Keratinocyte (primary cell): ENCODE measurements at regions not wholly inside any gene's neighbourhood (a gene's known extent, or its start where the extent isn't known, plus 50 kb on each side); places are given as distances from the start of the nearest gene placed in this dataset.

Experiments
- DNase-seq: peaks from one replicate; pipeline ENCODE4 v3.0.0-alpha.2; 2011; ENCODE audit warnings: low read depth, missing footprints, low spot score
- FAIRE-seq: peaks from 2 replicates; lab custom pipeline; 2011; peaks lifted over from hg19 to GRCh38; lab: Jason Lieb, UNC
- H2AFZ ChIP-seq: 2 replicates; pipeline ENCODE4 v1.6.0; 2012; ENCODE audit warnings: low read length, control low read depth, inconsistent platforms; ENCODE audit not compliant: control insufficient read depth
- H3K27ac ChIP-seq: 2 replicates; pipeline ENCODE4 v1.5.1; 2011; ENCODE audit warnings: low read length; ENCODE audit not compliant: control insufficient read depth, insufficient read depth
- H3K27me3 ChIP-seq: 3 replicates; pipeline ENCODE4 v1.6.0; 2011; ENCODE audit warnings: low read length; ENCODE audit not compliant: control insufficient read depth, insufficient read depth; ENCODE audit errors: extremely low read depth
- H3K36me3 ChIP-seq, 2 experiments: 2 replicates in 1 of 2; 3 replicates in 1 of 2; pipeline ENCODE4 v1.5.1; 2011; ENCODE audit warnings: low read length in 2 of 2, mild to moderate bottlenecking in 1 of 2; ENCODE audit not compliant: control insufficient read depth in 2 of 2, insufficient read depth in 2 of 2; ENCODE audit errors: extremely low read depth in 1 of 2
- H3K4me1 ChIP-seq: 3 replicates; pipeline ENCODE4 v1.5.1; 2011; ENCODE audit warnings: low read length; ENCODE audit not compliant: control insufficient read depth, insufficient read depth; ENCODE audit errors: extremely low read depth
- H3K4me2 ChIP-seq: 3 replicates; pipeline ENCODE4 v1.6.0; 2011; ENCODE audit warnings: low read depth, low read length; ENCODE audit not compliant: control insufficient read depth, insufficient read depth; ENCODE audit errors: extremely low read depth
- H3K4me3 ChIP-seq, 3 experiments: fragments of 200-600 bp in 1 of 3; sonication (generic) in 1 of 3; 2 replicates in 2 of 3; 3 replicates in 1 of 3; pipeline ENCODE4 v1.5.1; 2011 to 2016; ENCODE audit warnings: low read length in 3 of 3, mild to moderate bottlenecking in 3 of 3, control low read depth in 2 of 3, inconsistent platforms in 1 of 3, low read depth in 1 of 3, mixed read lengths in 1 of 3, mixed run types in 1 of 3, moderate library complexity in 1 of 3; ENCODE audit not compliant: control insufficient read depth in 2 of 3, insufficient read depth in 2 of 3; ENCODE audit errors: extremely low read depth in 1 of 3
- H3K79me2 ChIP-seq: 2 replicates; pipeline ENCODE4 v1.6.0; 2012; ENCODE audit warnings: low read length; ENCODE audit not compliant: control insufficient read depth, insufficient read depth
- H3K9ac ChIP-seq: 3 replicates; pipeline ENCODE4 v1.6.0; 2011; ENCODE audit warnings: low read length; ENCODE audit not compliant: control insufficient read depth, insufficient read depth; ENCODE audit errors: extremely low read depth
- H3K9me1 ChIP-seq: 3 replicates; pipeline ENCODE4 v1.6.0; 2011; ENCODE audit warnings: low read length; ENCODE audit not compliant: control insufficient read depth, insufficient read depth; ENCODE audit errors: extremely low read depth
- H3K9me3 ChIP-seq: 2 replicates; pipeline ENCODE4 v1.5.1; 2012; ENCODE audit warnings: low read depth, low read length; ENCODE audit not compliant: control insufficient read depth
- H4K20me1 ChIP-seq: 3 replicates; pipeline ENCODE4 v1.6.0; 2011; ENCODE audit warnings: low read length; ENCODE audit not compliant: control insufficient read depth, insufficient read depth; ENCODE audit errors: extremely low read depth
- EZH2 ChIP-seq: IDR thresholded peaks from one replicate; pipeline ENCODE4 v1.6.1; 2012; ENCODE audit warnings: inconsistent platforms, mild to moderate bottlenecking, low read length, moderate library complexity
- dilution Hi-C: fragments of 300-500 bp; cut with MboI; formaldehyde crosslinking; loops from one replicate; pipeline ENCODE4 v1.7.0; 2020; ENCODE audit warnings: low sequenced_read_pairs; ENCODE audit not compliant: extremely low pct_ligation_motif_present
- TF ChIP-seq, protein P1 (sequence below), 3 experiments: IDR thresholded peaks in 1 of 3; conservative IDR thresholded peaks in 1 of 3; optimal IDR thresholded peaks in 1 of 3; 2 replicates in 2 of 3; 3 replicates in 1 of 3; pipeline versions ENCODE3 to v1.5.1; 2011; ENCODE audit warnings: low read length in 3 of 3, mild to moderate bottlenecking in 3 of 3, moderate library complexity in 2 of 3, control low read depth in 1 of 3, inconsistent platforms in 1 of 3; ENCODE audit not compliant: insufficient read depth in 2 of 3; ENCODE audit errors: extremely low read depth in 1 of 3

DNA sequence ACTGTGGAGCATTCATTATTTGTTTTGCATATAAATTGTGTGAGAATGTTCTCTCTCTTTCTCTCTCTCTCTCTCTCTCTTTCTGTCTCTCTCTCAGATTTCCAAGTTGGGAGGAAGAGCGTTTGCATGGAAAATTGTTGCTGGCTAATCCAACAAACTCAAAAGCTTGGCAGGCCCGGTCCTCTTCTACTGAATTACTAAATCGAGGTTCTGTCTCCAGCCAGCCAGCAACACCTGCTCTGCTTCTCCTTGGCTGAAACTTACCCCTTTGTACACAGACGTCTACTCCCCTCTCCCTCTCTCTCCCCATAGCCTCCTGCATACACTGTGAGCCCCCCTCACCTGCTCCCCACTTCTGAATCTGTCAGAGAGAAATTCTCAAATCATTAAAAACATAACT is 996.4 kb upstream of the AUTS2 start:
- Histone ChIP-seq H2AFZ (no peak overlapping the region), H3K4me1 (no peaks in the 10 kb centered on the region), H3K27ac (no peak overlapping the region), H3K27me3 (no peaks in the 10 kb centered on the region), H3K9ac (no peak overlapping the region), H3K4me2 (no peak overlapping the region), H3K79me2 (no peaks in the 10 kb centered on the region), H3K9me1 (no peaks in the 10 kb centered on the region), H3K36me3 (no peaks in the 10 kb centered on the region), H4K20me1 (no peaks in the 10 kb centered on the region), H3K4me3 (no peak overlapping the region), H3K9me3 (no peaks in the 10 kb centered on the region)
- no peak for DNase-seq
- TF ChIP-seq, protein P1, sequence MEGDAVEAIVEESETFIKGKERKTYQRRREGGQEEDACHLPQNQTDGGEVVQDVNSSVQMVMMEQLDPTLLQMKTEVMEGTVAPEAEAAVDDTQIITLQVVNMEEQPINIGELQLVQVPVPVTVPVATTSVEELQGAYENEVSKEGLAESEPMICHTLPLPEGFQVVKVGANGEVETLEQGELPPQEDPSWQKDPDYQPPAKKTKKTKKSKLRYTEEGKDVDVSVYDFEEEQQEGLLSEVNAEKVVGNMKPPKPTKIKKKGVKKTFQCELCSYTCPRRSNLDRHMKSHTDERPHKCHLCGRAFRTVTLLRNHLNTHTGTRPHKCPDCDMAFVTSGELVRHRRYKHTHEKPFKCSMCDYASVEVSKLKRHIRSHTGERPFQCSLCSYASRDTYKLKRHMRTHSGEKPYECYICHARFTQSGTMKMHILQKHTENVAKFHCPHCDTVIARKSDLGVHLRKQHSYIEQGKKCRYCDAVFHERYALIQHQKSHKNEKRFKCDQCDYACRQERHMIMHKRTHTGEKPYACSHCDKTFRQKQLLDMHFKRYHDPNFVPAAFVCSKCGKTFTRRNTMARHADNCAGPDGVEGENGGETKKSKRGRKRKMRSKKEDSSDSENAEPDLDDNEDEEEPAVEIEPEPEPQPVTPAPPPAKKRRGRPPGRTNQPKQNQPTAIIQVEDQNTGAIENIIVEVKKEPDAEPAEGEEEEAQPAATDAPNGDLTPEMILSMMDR (optimal IDR thresholded peaks at IDR 0.05 in 1 of 3, IDR thresholded peaks at IDR 0.05 in 1 of 3, conservative IDR thresholded peaks at IDR 0.05 in 1 of 3; ENCODE audit: extremely low read depth in 1 of 3, insufficient read depth in 2 of 3, low read length in 3 of 3), result no peak
- TF ChIP-seq EZH2, result no peak
- dilution Hi-C loops, result no loop called here
- FAIRE-seq, result no peak

DNA sequence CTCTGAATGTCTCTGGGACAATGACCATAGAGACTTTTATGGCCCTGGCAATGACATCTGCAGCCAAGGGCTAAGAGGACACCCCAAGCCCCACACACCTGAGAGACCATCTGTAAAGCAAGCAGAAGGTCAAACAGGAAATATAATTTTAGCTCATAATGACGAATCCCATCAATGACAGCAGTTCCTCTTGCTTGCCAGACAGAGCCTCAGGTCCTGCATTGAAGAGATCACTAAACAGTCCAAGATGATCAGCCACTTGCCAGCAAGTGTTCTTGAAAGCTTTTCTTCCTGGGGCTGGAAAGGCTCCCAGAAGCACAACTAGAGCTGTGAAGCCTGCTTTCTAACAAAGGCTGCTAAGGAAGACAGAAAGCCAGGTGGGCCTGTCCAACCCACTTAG is 993.7 kb upstream of the AUTS2 start:
- H3K9me1 ChIP-seq, result no peaks in the 10 kb centered on the region
- no peak overlapping the region for H3K4me2 ChIP-seq
- no peak overlapping the region for H2AFZ ChIP-seq
- FAIRE-seq (no peak), DNase-seq (no peak)
- H3K36me3 ChIP-seq, result no peaks in the 10 kb centered on the region
- H3K9me3 ChIP-seq, result no peaks in the 10 kb centered on the region
- H3K27ac ChIP-seq, result no peak overlapping the region
- H3K4me1 ChIP-seq, result no peaks in the 10 kb centered on the region
- no peak overlapping the region for H3K9ac ChIP-seq
- TF ChIP-seq EZH2, result no peak
- TF ChIP-seq, protein P1 (optimal IDR thresholded peaks at IDR 0.05 in 1 of 3, IDR thresholded peaks at IDR 0.05 in 1 of 3, conservative IDR thresholded peaks at IDR 0.05 in 1 of 3; ENCODE audit: extremely low read depth in 1 of 3, insufficient read depth in 2 of 3, low read length in 3 of 3), result no peak
- dilution Hi-C loops, result no loop called here
- no peaks in the 10 kb centered on the region for H3K79me2 ChIP-seq
- no peaks in the 10 kb centered on the region for H3K27me3 ChIP-seq
- no peaks in the 10 kb centered on the region for H4K20me1 ChIP-seq
- no peak overlapping the region for H3K4me3 ChIP-seq
